SK-N-SH (cell line): ENCODE measurements at regions not wholly inside any gene's neighbourhood (a gene's known extent, or its start where the extent isn't known, plus 50 kb on each side); places are given as distances from the start of the nearest gene placed in this dataset.

Experiments used
- CTCF ChIA-PET: fragments of 300-600, 350-600 bp; formaldehyde crosslinking; extraction: SDS; loops from one replicate; lab custom pipeline; 2021; lab: Yijun Ruan, JAX
- POLR2A ChIA-PET: fragments of 350-600 bp; sonication (Branson Sonifier 250); formaldehyde crosslinking; extraction: SDS; loops from one replicate; lab custom pipeline; 2020; ENCODE audit warnings: antibody characterized with exemption, inconsistent platforms; lab: Yijun Ruan, JAX
- DNase-seq: peaks from one replicate; pipeline ENCODE4 v3.0.0; 2012
- H2AFZ ChIP-seq: fragments of 200-600 bp; sonication (generic); 2 replicates; pipeline ENCODE4 v1.8.1; 2016; ENCODE audit warnings: antibody characterized with exemption, mild to moderate bottlenecking, low read depth
- H3F3A ChIP-seq: fragments of 200-600 bp; sonication (generic); replicated peaks from 2 replicates; pipeline ENCODE3; 2016; ENCODE audit warnings: antibody characterized with exemption, mild to moderate bottlenecking; ENCODE audit not compliant: insufficient read depth
- H3K27ac ChIP-seq, 2 experiments: fragments of 200-500 bp in 1 of 2; fragments of 200-600 bp in 1 of 2; sonication (Bioruptor generic) in 1 of 2; sonication (generic), shearing (Covaris generic) in 1 of 2; 2 replicates each; pipeline versions ENCODE4 v1.5.1 to v1.6.1; 2014 to 2016; ENCODE audit warnings: low read depth in 2 of 2, inconsistent platforms in 1 of 2, low read length in 1 of 2, mild to moderate bottlenecking in 1 of 2, mixed read lengths in 1 of 2
- H3K27me3 ChIP-seq: fragments of 200-600 bp; sonication (generic), shearing (Covaris generic); 2 replicates; pipeline ENCODE4 v1.6.1; 2016; ENCODE audit warnings: mixed run types; ENCODE audit not compliant: insufficient read depth
- H3K36me3 ChIP-seq, 2 experiments: fragments of 200-500 bp in 1 of 2; fragments of 200-600 bp in 1 of 2; sonication (Bioruptor generic) in 1 of 2; sonication (generic) in 1 of 2; replicated peaks in 1 of 2; 2 replicates each; pipeline versions ENCODE3 to v1.5.1; 2014 to 2016; ENCODE audit warnings: low read length in 1 of 2, mild to moderate bottlenecking in 1 of 2; ENCODE audit not compliant: insufficient read depth in 2 of 2, control insufficient read depth in 1 of 2
- H3K4me1 ChIP-seq, 2 experiments: fragments of 200-500 bp in 1 of 2; fragments of 200-600 bp in 1 of 2; sonication (Bioruptor generic) in 1 of 2; sonication (generic), shearing (Covaris generic) in 1 of 2; 2 replicates each; pipeline versions ENCODE4 v1.5.1 to v1.6.1; 2014 to 2016; ENCODE audit warnings: low read depth in 1 of 2, low read length in 1 of 2, mixed run types in 1 of 2; ENCODE audit not compliant: insufficient read depth in 2 of 2, control insufficient read depth in 1 of 2
- H3K4me2 ChIP-seq: fragments of 200-600 bp; sonication (generic), shearing (Covaris generic); 2 replicates; pipeline ENCODE4 v1.6.1; 2017; ENCODE audit warnings: mixed run types
- H3K4me3 ChIP-seq, 2 experiments: fragments of 200-500 bp in 1 of 2; fragments of 200-600 bp in 1 of 2; sonication (Bioruptor generic) in 1 of 2; sonication (generic), shearing (Covaris generic) in 1 of 2; 2 replicates each; pipeline versions ENCODE4 v1.5.1 to v1.8.1; 2014 to 2016; ENCODE audit warnings: low read depth in 2 of 2, inconsistent platforms in 1 of 2, low read length in 1 of 2, mild to moderate bottlenecking in 1 of 2, mixed read lengths in 1 of 2, moderate library complexity in 1 of 2
- H3K79me2 ChIP-seq: fragments of 200-600 bp; sonication (generic); 2 replicates; pipeline ENCODE4 v1.8.1; 2017; ENCODE audit warnings: mild to moderate bottlenecking; ENCODE audit not compliant: insufficient read depth
- H3K9ac ChIP-seq: fragments of 200-600 bp; sonication (generic); 2 replicates; pipeline ENCODE4 v1.6.1; 2017; ENCODE audit warnings: mixed run types
- H3K9me2 ChIP-seq: fragments of 200-600 bp; sonication (generic); 2 replicates; pipeline ENCODE4 v1.6.1; 2017; ENCODE audit warnings: mixed run types
- H3K9me3 ChIP-seq: fragments of 200-600 bp; sonication (generic); 2 replicates; pipeline ENCODE4 v1.6.1; 2017; ENCODE audit warnings: mixed run types, mild to moderate bottlenecking, moderate library complexity
- H4K20me1 ChIP-seq: fragments of 200-600 bp; sonication (generic); 2 replicates; pipeline ENCODE4 v1.6.1; 2017; ENCODE audit warnings: mild to moderate bottlenecking, mixed run types; ENCODE audit not compliant: insufficient read depth
- CHD2 ChIP-seq: fragments of 150-350 bp; IDR thresholded peaks from 2 replicates; pipeline ENCODE4 v1.6.1; 2018; ENCODE audit warnings: low read length; ENCODE audit not compliant: partially characterized antibody
- FOSL2 ChIP-seq: IDR thresholded peaks from 2 replicates; pipeline ENCODE4 v1.4.0; 2012; ENCODE audit warnings: low read depth, mild to moderate bottlenecking, moderate library complexity, borderline replicate concordance
- GATA2 ChIP-seq: sonication (generic); formaldehyde crosslinking; IDR thresholded peaks from 2 replicates; pipeline ENCODE4 v1.5.0; 2020; ENCODE audit warnings: mild to moderate bottlenecking, missing genetic modification reagents
- JUND ChIP-seq: IDR thresholded peaks from 2 replicates; pipeline ENCODE4 v1.4.0; 2012
- MAX ChIP-seq: IDR thresholded peaks from 2 replicates; pipeline ENCODE4 v1.4.0; 2012; ENCODE audit warnings: low read depth
- MEF2A ChIP-seq: IDR thresholded peaks from 2 replicates; pipeline ENCODE4 v1.4.0; 2012; ENCODE audit warnings: low read depth, borderline replicate concordance
- NFIC ChIP-seq: IDR thresholded peaks from 2 replicates; pipeline ENCODE4 v1.4.0; 2012; ENCODE audit warnings: borderline replicate concordance
- NRF1 ChIP-seq: IDR thresholded peaks from 2 replicates; pipeline ENCODE4 v1.6.1; 2012; ENCODE audit warnings: low read depth, mild to moderate bottlenecking, low read length
- POLR2AphosphoS5 ChIP-seq: IDR thresholded peaks from 2 replicates; pipeline ENCODE4 v1.6.1; 2012; ENCODE audit warnings: low read depth, low read length
- REST ChIP-seq: IDR thresholded peaks from 2 replicates; pipeline ENCODE4 v1.6.1; 2012; ENCODE audit warnings: mild to moderate bottlenecking, low read depth, low read length, moderate library complexity
- RFX5 ChIP-seq: IDR thresholded peaks from 2 replicates; pipeline ENCODE4 v1.6.1; 2012; ENCODE audit warnings: mild to moderate bottlenecking, improper control_type of control experiment, low read length
- RXRA ChIP-seq: IDR thresholded peaks from 2 replicates; pipeline ENCODE4 v1.4.0; 2012; ENCODE audit warnings: low read depth, mild to moderate bottlenecking, borderline replicate concordance
- SMC3 ChIP-seq: IDR thresholded peaks from 2 replicates; pipeline ENCODE4 v1.6.1; 2012; ENCODE audit warnings: low read depth, low read length, improper control_type of control experiment
- USF1 ChIP-seq: IDR thresholded peaks from 2 replicates; pipeline ENCODE4 v1.4.0; 2012; ENCODE audit warnings: low read depth, borderline replicate concordance
- USF2 ChIP-seq: fragments of 150-350 bp; IDR thresholded peaks from 2 replicates; pipeline ENCODE4 v1.6.1; 2017; ENCODE audit warnings: antibody characterized with exemption, low read length, low read depth, borderline replicate concordance
- YY1 ChIP-seq: IDR thresholded peaks from 2 replicates; pipeline ENCODE4 v1.4.0; 2012; ENCODE audit warnings: low read depth, mild to moderate bottlenecking
- WGBS: methylation state at CpG from one replicate; pipeline ENCODE4 v1.1.6; 2017; ENCODE audit warnings: low lambda C conversion rate; 5-methylcytosine and 5-hydroxymethylcytosine counted together

GRCh38 chr12:20181416-20182180 lies 186.7 kb upstream of the PDE3A start:
- POLR2A ChIA-PET = no interaction called here
- DNase-seq = no peak
- Histone ChIP-seq H3K9me2 (no peaks in the 10 kb centered on the region), H3K27me3 (no peaks in the 10 kb centered on the region), H3K79me2 (no peaks in the 10 kb centered on the region), H3K4me3 (no peak overlapping the region), H3K4me1 (peaks cover 0 to 9% of the 10 kb centered on the region in 2 experiments; a peak in 3 of 4 replicates), H3K4me2 (no peak overlapping the region), H4K20me1 (no peaks in the 10 kb centered on the region), H2AFZ (no peak overlapping the region), H3K27ac (no peak overlapping the region), H3K9ac (no peak overlapping the region), H3K9me3 (no peaks in the 10 kb centered on the region), H3K36me3 (no peaks in the 10 kb centered on the region), H3F3A (no peaks in the 10 kb centered on the region)
- TF ChIP-seq YY1 = no peak
- TF ChIP-seq NFIC = no peak
- no peak for TF ChIP-seq NRF1
- TF ChIP-seq POLR2AphosphoS5 = no peak
- no peak for TF ChIP-seq MAX
- TF ChIP-seq SMC3 = no peak
- TF ChIP-seq USF1 = no peak
- TF ChIP-seq GATA2 = no peak
- TF ChIP-seq JUND = no peak
- no peak for TF ChIP-seq FOSL2
- no peak for TF ChIP-seq RXRA
- no peak for TF ChIP-seq CHD2
- no peak for TF ChIP-seq MEF2A
- no peak for TF ChIP-seq RFX5
- CTCF ChIA-PET = interaction anchor here (0.7 kb wide), 1 partner anchor 995 kb away, joined by 3 read pairs; no protein-coding TSS in a partner anchor
- 20% methylated on average over 2 of the region's 2 CpGs for WGBS

GRCh38 chr12:20183563-20183962 lies 184.8 kb upstream of the PDE3A start:
- no peak overlapping the region for H3K27ac ChIP-seq
- no peaks in the 10 kb centered on the region for H3K27me3 ChIP-seq
- H3K79me2 ChIP-seq = no peaks in the 10 kb centered on the region
- peaks cover 0 to 9% of the 10 kb centered on the region in 2 experiments; a peak in 3 of 4 replicates for H3K4me1 ChIP-seq
- H3K4me3 ChIP-seq = no peak overlapping the region
- ChIA-PET CTCF (no interaction called here), POLR2A (no interaction called here)
- no peak overlapping the region for H3K9ac ChIP-seq
- H3F3A ChIP-seq = no peaks in the 10 kb centered on the region
- H4K20me1 ChIP-seq = no peaks in the 10 kb centered on the region
- 58% methylated on average over 1 of the region's 1 CpG for WGBS
- TF ChIP-seq REST = no peak
- no peak for TF ChIP-seq USF2
- TF ChIP-seq MEF2A = no peak
- TF ChIP-seq GATA2 = no peak
- no peak for TF ChIP-seq MAX
- peak overlapping the region; percentile 71 for H2AFZ ChIP-seq
- no peaks in the 10 kb centered on the region for H3K36me3 ChIP-seq
- H3K4me2 ChIP-seq = no peak overlapping the region
- no peak for DNase-seq
- H3K9me3 ChIP-seq = no peaks in the 10 kb centered on the region
- H3K9me2 ChIP-seq = no peaks in the 10 kb centered on the region
